WTC11 (cell line): ENCODE measurements at regions not wholly inside any gene's neighbourhood (a gene's known extent, or its start where the extent isn't known, plus 50 kb on each side); places are given as distances from the start of the nearest gene placed in this dataset.

Experiments
- AR ChIP-seq: fragments of 250-450 bp; sonication (Bioruptor Pico); IDR thresholded peaks from 2 replicates; pipeline ENCODE4 v1.9.0; 2021; ENCODE audit warnings: mild to moderate bottlenecking
- CTCF ChIP-seq: fragments of 200-600 bp; IDR thresholded peaks from 2 replicates; pipeline ENCODE4 v1.8.0; 2022; ENCODE audit warnings: antibody characterized with exemption
- ELF4 ChIP-seq: sonication (generic); formaldehyde crosslinking; IDR thresholded peaks from 2 replicates; pipeline ENCODE4 v1.8.1; 2022; ENCODE audit warnings: low read depth, mild to moderate bottlenecking, moderate library complexity, missing genetic modification reagents
- RELA ChIP-seq: sonication (generic); formaldehyde crosslinking; IDR thresholded peaks from 2 replicates; pipeline ENCODE4 v1.8.1; 2022; ENCODE audit warnings: missing genetic modification reagents, mild to moderate bottlenecking, borderline replicate concordance
- SMAD4 ChIP-seq: sonication (generic); formaldehyde crosslinking; IDR thresholded peaks from 2 replicates; pipeline ENCODE4 v1.8.0; 2022; ENCODE audit warnings: mild to moderate bottlenecking, missing genetic modification reagents
- TCF7 ChIP-seq: sonication (generic); formaldehyde crosslinking; IDR thresholded peaks from 2 replicates; pipeline ENCODE4 v1.8.0; 2022; ENCODE audit warnings: mild to moderate bottlenecking, low read depth, missing genetic modification reagents, moderate library complexity
- ZBTB21 ChIP-seq: sonication (generic); formaldehyde crosslinking; IDR thresholded peaks from 2 replicates; pipeline ENCODE4 v1.8.1; 2023; ENCODE audit warnings: mild to moderate bottlenecking, missing genetic modification reagents, borderline replicate concordance
- ZNF281 ChIP-seq: sonication (generic); formaldehyde crosslinking; IDR thresholded peaks from 2 replicates; pipeline ENCODE4 v1.8.0; 2023; ENCODE audit warnings: mild to moderate bottlenecking, missing genetic modification reagents

GRCh38 chr10:8688881-8689280, 634.4 kb downstream of the GATA3 start:
- TF ChIP-seq TCF7 (CRISPR knock-in tag) (no peak), RELA (CRISPR knock-in tag) (no peak), ZBTB21 (CRISPR knock-in tag) (no peak), CTCF (no peak), SMAD4 (no peak), ELF4 (CRISPR knock-in tag) (no peak), ZNF281 (CRISPR knock-in tag) (no peak), AR (CRISPR knock-in tag) (no peak)
